Astrocyte (in vitro differentiated cells and primary cell): ENCODE measurements at regions not wholly inside any gene's neighbourhood (a gene's known extent, or its start where the extent isn't known, plus 50 kb on each side); places are given as distances from the start of the nearest gene placed in this dataset.

Experiments used
- DNase-seq: peaks from one replicate; pipeline ENCODE4 v3.0.0-alpha.2; 2010; ENCODE audit warnings: low read depth
- FAIRE-seq: peaks from 2 replicates; lab custom pipeline; 2011; peaks lifted over from hg19 to GRCh38; lab: Jason Lieb, UNC
- H2AFZ ChIP-seq: 2 replicates; pipeline ENCODE4 v1.6.0; 2012; ENCODE audit warnings: low read depth, low read length, inconsistent platforms
- H3K27ac ChIP-seq: 2 replicates; pipeline ENCODE4 v1.5.1; 2011; ENCODE audit warnings: low read depth, low read length, inconsistent platforms
- H3K27me3 ChIP-seq: 2 replicates; pipeline ENCODE4 v1.6.0; 2011; ENCODE audit warnings: low read length, inconsistent platforms; ENCODE audit not compliant: insufficient read depth
- H3K36me3 ChIP-seq: 2 replicates; pipeline ENCODE4 v1.5.1; 2011; ENCODE audit warnings: low read length, inconsistent platforms; ENCODE audit not compliant: insufficient read depth
- H3K4me1 ChIP-seq: 2 replicates; pipeline ENCODE4 v1.5.1; 2011; ENCODE audit warnings: low read length, inconsistent platforms; ENCODE audit not compliant: insufficient read depth
- H3K4me2 ChIP-seq: 2 replicates; pipeline ENCODE4 v1.6.0; 2012; ENCODE audit warnings: low read length, inconsistent platforms
- H3K4me3 ChIP-seq: 2 replicates; pipeline ENCODE4 v1.5.1; 2011; ENCODE audit warnings: low read depth, mild to moderate bottlenecking, low read length, inconsistent platforms; ENCODE audit not compliant: insufficient read depth
- H3K79me2 ChIP-seq: 2 replicates; pipeline ENCODE4 v1.6.0; 2012; ENCODE audit warnings: mild to moderate bottlenecking, low read length, inconsistent platforms; ENCODE audit not compliant: insufficient read depth
- H3K9ac ChIP-seq: 2 replicates; pipeline ENCODE4 v1.6.0; 2012; ENCODE audit warnings: mild to moderate bottlenecking, low read length, inconsistent platforms
- H3K9me3 ChIP-seq: 2 replicates; pipeline ENCODE4 v1.5.1; 2012; ENCODE audit warnings: low read depth, mild to moderate bottlenecking, low read length, inconsistent platforms; ENCODE audit not compliant: insufficient read depth
- H4K20me1 ChIP-seq: 2 replicates; pipeline ENCODE4 v1.6.0; 2012; ENCODE audit warnings: low read length, inconsistent platforms; ENCODE audit not compliant: insufficient read depth
- H3K27ac Mint-ChIP-seq: one replicate; pipeline ENCODE4 v1.8.0; 2021; ENCODE audit warnings: mild to moderate bottlenecking, mixed read lengths; ENCODE audit not compliant: unreplicated experiment
- H3K27me3 Mint-ChIP-seq: one replicate; pipeline ENCODE4 v1.8.0; 2021; ENCODE audit warnings: low read depth, mixed read lengths; ENCODE audit not compliant: unreplicated experiment
- H3K36me3 Mint-ChIP-seq: one replicate; pipeline ENCODE4 v1.8.0; 2021; ENCODE audit warnings: low read depth, mixed read lengths; ENCODE audit not compliant: unreplicated experiment
- H3K4me1 Mint-ChIP-seq: one replicate; pipeline ENCODE4 v1.8.0; 2021; ENCODE audit warnings: low read depth, mixed read lengths; ENCODE audit not compliant: unreplicated experiment
- H3K4me3 Mint-ChIP-seq: one replicate; pipeline ENCODE4 v1.8.0; 2021; ENCODE audit warnings: mild to moderate bottlenecking, moderate library complexity, mixed read lengths; ENCODE audit not compliant: unreplicated experiment
- H3K9me3 Mint-ChIP-seq: one replicate; pipeline ENCODE4 v1.8.0; 2021; ENCODE audit warnings: mild to moderate bottlenecking, mixed read lengths; ENCODE audit not compliant: unreplicated experiment
- EZH2 ChIP-seq: IDR thresholded peaks from 2 replicates; pipeline ENCODE4 v1.6.1; 2012; ENCODE audit warnings: mild to moderate bottlenecking, low read length, inconsistent platforms; ENCODE audit not compliant: insufficient read depth
- TF ChIP-seq, protein P1 (sequence below): IDR thresholded peaks from 2 replicates; pipeline ENCODE4 v1.5.1; 2011; ENCODE audit warnings: low read depth, mild to moderate bottlenecking, inconsistent platforms, low read length, moderate library complexity; ENCODE audit not compliant: insufficient read depth

DNA sequence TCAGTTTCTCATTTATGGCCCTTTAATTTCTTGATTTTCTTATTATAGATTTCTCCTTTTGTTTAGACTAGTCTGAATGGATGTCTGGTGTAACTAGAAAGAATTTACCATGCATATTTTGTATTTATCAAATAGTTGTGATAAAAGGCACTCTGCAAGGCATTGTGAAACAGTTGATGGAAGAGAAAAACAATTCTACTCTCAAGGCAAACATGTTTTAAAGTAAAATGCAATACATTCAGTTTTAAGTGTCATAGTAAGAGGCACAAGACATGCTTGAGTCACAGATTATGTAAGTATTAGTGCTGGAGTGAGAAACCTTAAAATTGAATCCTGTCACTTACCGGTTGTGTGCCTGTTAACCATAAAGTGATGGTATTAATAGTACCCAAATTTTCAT is 283.3 kb upstream of the DKK2 start:
- DNase-seq: no peak
- Histone ChIP-seq H3K27me3 (no peaks in the 10 kb centered on the region), H3K36me3 (no peaks in the 10 kb centered on the region), H3K4me1 (no peaks in the 10 kb centered on the region), H4K20me1 (no peaks in the 10 kb centered on the region), H3K79me2 (no peaks in the 10 kb centered on the region), H3K4me2 (no peak overlapping the region), H2AFZ (no peak overlapping the region), H3K9me3 (no peaks in the 10 kb centered on the region), H3K27ac (no peak overlapping the region), H3K9ac (no peak overlapping the region), H3K4me3 (no peak overlapping the region)
- no peaks in the 10 kb centered on the region for H3K9me3 Mint-ChIP-seq
- no peak for FAIRE-seq
- H3K36me3 Mint-ChIP-seq: no peaks in the 10 kb centered on the region
- H3K27ac Mint-ChIP-seq: peak overlapping the region; percentile 20
- no peaks in the 10 kb centered on the region for H3K27me3 Mint-ChIP-seq
- TF ChIP-seq, protein P1, sequence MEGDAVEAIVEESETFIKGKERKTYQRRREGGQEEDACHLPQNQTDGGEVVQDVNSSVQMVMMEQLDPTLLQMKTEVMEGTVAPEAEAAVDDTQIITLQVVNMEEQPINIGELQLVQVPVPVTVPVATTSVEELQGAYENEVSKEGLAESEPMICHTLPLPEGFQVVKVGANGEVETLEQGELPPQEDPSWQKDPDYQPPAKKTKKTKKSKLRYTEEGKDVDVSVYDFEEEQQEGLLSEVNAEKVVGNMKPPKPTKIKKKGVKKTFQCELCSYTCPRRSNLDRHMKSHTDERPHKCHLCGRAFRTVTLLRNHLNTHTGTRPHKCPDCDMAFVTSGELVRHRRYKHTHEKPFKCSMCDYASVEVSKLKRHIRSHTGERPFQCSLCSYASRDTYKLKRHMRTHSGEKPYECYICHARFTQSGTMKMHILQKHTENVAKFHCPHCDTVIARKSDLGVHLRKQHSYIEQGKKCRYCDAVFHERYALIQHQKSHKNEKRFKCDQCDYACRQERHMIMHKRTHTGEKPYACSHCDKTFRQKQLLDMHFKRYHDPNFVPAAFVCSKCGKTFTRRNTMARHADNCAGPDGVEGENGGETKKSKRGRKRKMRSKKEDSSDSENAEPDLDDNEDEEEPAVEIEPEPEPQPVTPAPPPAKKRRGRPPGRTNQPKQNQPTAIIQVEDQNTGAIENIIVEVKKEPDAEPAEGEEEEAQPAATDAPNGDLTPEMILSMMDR: no peak
- no peak for TF ChIP-seq EZH2
- no peak overlapping the region for H3K4me3 Mint-ChIP-seq
- peaks cover 20% of the 10 kb centered on the region for H3K4me1 Mint-ChIP-seq

DNA sequence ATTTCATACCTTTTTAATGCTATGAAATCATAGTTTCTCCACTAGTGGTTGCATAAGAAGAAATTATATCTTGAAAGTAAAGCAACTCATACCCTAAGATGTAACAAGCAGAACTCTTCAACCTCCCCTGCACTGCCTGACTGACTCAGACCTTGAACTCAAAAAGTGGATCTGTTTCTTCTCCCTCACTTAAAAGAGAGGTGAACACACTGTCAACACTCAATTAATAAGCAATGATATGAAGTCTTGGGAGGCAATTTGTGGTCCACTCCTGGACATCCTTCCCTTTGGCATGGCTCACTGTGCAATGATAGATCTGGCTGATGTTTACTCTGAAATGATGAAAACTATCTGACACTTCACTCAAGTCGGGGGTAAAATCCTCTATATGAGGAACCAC is 282.0 kb upstream of the DKK2 start:
- H3K4me1 ChIP-seq: no peaks in the 10 kb centered on the region
- FAIRE-seq (no peak), DNase-seq (no peak)
- Mint-ChIP-seq H3K4me3 (no peak overlapping the region), H3K27ac (no peak overlapping the region), H3K9me3 (no peaks in the 10 kb centered on the region), H3K4me1 (peaks cover 20% of the 10 kb centered on the region), H3K36me3 (no peaks in the 10 kb centered on the region), H3K27me3 (no peaks in the 10 kb centered on the region)
- H3K4me3 ChIP-seq: no peak overlapping the region
- TF ChIP-seq, protein P1: no peak
- TF ChIP-seq EZH2: no peak
- no peak overlapping the region for H3K4me2 ChIP-seq
- H3K27me3 ChIP-seq: no peaks in the 10 kb centered on the region
- H3K27ac ChIP-seq: no peak overlapping the region
- no peaks in the 10 kb centered on the region for H3K36me3 ChIP-seq
- no peaks in the 10 kb centered on the region for H3K79me2 ChIP-seq
- no peak overlapping the region for H2AFZ ChIP-seq
- no peaks in the 10 kb centered on the region for H4K20me1 ChIP-seq
- no peaks in the 10 kb centered on the region for H3K9me3 ChIP-seq
- no peak overlapping the region for H3K9ac ChIP-seq

DNA sequence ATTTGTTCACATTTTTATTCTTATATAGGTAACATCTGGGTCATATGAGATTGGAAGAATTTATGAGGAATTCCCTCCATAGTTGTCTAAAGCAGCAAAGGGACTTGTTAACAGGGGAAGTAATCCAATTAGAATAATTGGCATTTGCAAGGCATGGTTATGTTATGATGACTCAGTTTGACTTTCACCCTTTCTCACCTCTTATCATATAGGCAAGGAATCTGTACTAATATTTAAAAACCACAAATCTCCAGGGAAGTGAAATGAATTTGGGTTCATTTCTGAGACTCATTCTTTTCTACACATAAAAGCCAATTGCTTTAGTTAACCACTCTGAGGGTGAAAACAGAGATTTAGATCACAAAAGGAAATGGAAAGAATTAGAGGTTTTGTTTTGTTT is 281.5 kb upstream of the DKK2 start:
- no peaks in the 10 kb centered on the region for H3K36me3 ChIP-seq
- no peak overlapping the region for H3K9ac ChIP-seq
- H3K9me3 ChIP-seq: no peaks in the 10 kb centered on the region
- no peaks in the 10 kb centered on the region for H3K4me1 ChIP-seq
- DNase-seq: peak; percentile 34
- H2AFZ ChIP-seq: no peak overlapping the region
- H3K27ac Mint-ChIP-seq: no peak overlapping the region
- no peaks in the 10 kb centered on the region for H4K20me1 ChIP-seq
- peaks cover 2% of the 10 kb centered on the region for H3K9me3 Mint-ChIP-seq
- no peak overlapping the region for H3K4me3 Mint-ChIP-seq
- H3K27me3 ChIP-seq: no peaks in the 10 kb centered on the region
- H3K36me3 Mint-ChIP-seq: no peaks in the 10 kb centered on the region
- TF ChIP-seq EZH2: no peak
- TF ChIP-seq, protein P1: no peak
- no peak overlapping the region for H3K27ac ChIP-seq
- peaks cover 20% of the 10 kb centered on the region for H3K4me1 Mint-ChIP-seq
- no peak overlapping the region for H3K4me3 ChIP-seq
- no peak overlapping the region for H3K4me2 ChIP-seq
- FAIRE-seq: no peak
- H3K27me3 Mint-ChIP-seq: no peaks in the 10 kb centered on the region
- H3K79me2 ChIP-seq: no peaks in the 10 kb centered on the region
